ENCODE measurements at regions not wholly inside any gene's neighbourhood (a gene's known extent, or its start where the extent isn't known, plus 50 kb on each side); places are given as distances from the start of the nearest gene placed in this dataset.

- no peak for DNase-seq
These were observed 284.1 kb downstream of the IRS1 start for GRCh38 chr2:226515344-226516055.

GRCh38 chr2:226514895-226515294 lies 284.7 kb downstream of the IRS1 start:
- no peak for DNase-seq

- no peak for DNase-seq
These were observed 288.3 kb downstream of the IRS1 start for GRCh38 chr2:226511311-226511710.

GRCh38 chr2:226508683-226509082 lies 290.9 kb downstream of the IRS1 start:
- no peak for DNase-seq

- DNase-seq, result no peak
These were observed 291.6 kb downstream of the IRS1 start for GRCh38 chr2:226508005-226508404.

- no peak for DNase-seq
These were observed 302.3 kb downstream of the IRS1 start for GRCh38 chr2:226497146-226497909.

GRCh38 chr2:226496273-226496550 lies 303.4 kb downstream of the IRS1 start:
- DNase-seq, result no peak

GRCh38 chr2:226495466-226496272 lies 304.0 kb downstream of the IRS1 start:
- no peak for DNase-seq

GRCh38 chr2:226491112-226491511 lies 308.5 kb downstream of the IRS1 start:
- DNase-seq, result no peak

GRCh38 chr2:226489775-226490541 lies 309.7 kb downstream of the IRS1 start:
- no peak for DNase-seq

- no peak for DNase-seq
These were observed 311.6 kb downstream of the IRS1 start for GRCh38 chr2:226488034-226488433.

- DNase-seq, result no peak
These were observed 312.0 kb downstream of the IRS1 start for GRCh38 chr2:226487573-226487972.

- DNase-seq, result no peak
These were observed 315.6 kb downstream of the IRS1 start for GRCh38 chr2:226483745-226484619.

GRCh38 chr2:226483143-226483542 lies 316.5 kb downstream of the IRS1 start:
- no peak for DNase-seq

- DNase-seq, result no peak
These were observed 321.4 kb downstream of the IRS1 start for GRCh38 chr2:226478109-226478809.

GRCh38 chr2:226477221-226478108 lies 322.2 kb downstream of the IRS1 start:
- no peak for DNase-seq

- no peak for DNase-seq
These were observed 324.0 kb downstream of the IRS1 start for GRCh38 chr2:226475650-226476049.

GRCh38 chr2:226474131-226474530 lies 325.5 kb downstream of the IRS1 start:
- no peak for DNase-seq

- no peak for DNase-seq
These were observed 327.6 kb downstream of the IRS1 start for GRCh38 chr2:226471987-226472470.

GRCh38 chr2:226467633-226468032 lies 332.0 kb downstream of the IRS1 start:
- no peak for DNase-seq

Measured in activated naive CD4-positive, alpha-beta T cell (primary cell).